Breast epithelium (tissue), 4 donors: ENCODE measurements at regions not wholly inside any gene's neighbourhood (a gene's known extent, or its start where the extent isn't known, plus 50 kb on each side); places are given as distances from the start of the nearest gene placed in this dataset.

Experiments
- DNase-seq, 2 donors: peaks; one replicate each; pipeline ENCODE4 v3.0.0-alpha.2; 2019; ENCODE audit warnings: low spot score in 2 of 2
- H3K27ac ChIP-seq, 2 donors: fragments of 200-600 bp; sonication (generic) in 1 of 2; one replicate each; pipeline ENCODE4 v1.5.1; 2016 to 2019; ENCODE audit warnings: mild to moderate bottlenecking in 1 of 2
- H3K27me3 ChIP-seq, 2 donors: fragments of 200-600 bp; sonication (generic) in 1 of 2; one replicate each; pipeline versions ENCODE4 v1.5.1 to v1.6.0; 2017 to 2019; ENCODE audit warnings: control low read depth in 1 of 2, mild to moderate bottlenecking in 1 of 2
- H3K36me3 ChIP-seq: fragments of 200-600 bp; one replicate; pipeline ENCODE4 v1.5.1; 2019
- H3K4me1 ChIP-seq, 2 donors: fragments of 200-600 bp; sonication (generic); one replicate each; pipeline ENCODE4 v1.5.1; 2016 to 2019; ENCODE audit warnings: control low read depth in 1 of 2
- H3K4me3 ChIP-seq, 3 donors: fragments of 200-600 bp; sonication (generic); 1 replicate in 2 of 3; 2 replicates in 1 of 3; pipeline ENCODE4 v1.5.1; 2016 to 2019; ENCODE audit warnings: mild to moderate bottlenecking in 3 of 3, moderate library complexity in 2 of 3
- H3K9me3 ChIP-seq, 2 donors: fragments of 200-600 bp; sonication (generic) in 1 of 2; one replicate each; pipeline ENCODE4 v1.5.1; 2016 to 2019; ENCODE audit warnings: control low read depth in 1 of 2
- CTCF ChIP-seq, 3 donors: fragments of 450-650 bp; IDR thresholded peaks; one replicate each; pipeline ENCODE4 v1.5.1; 2016 to 2017; ENCODE audit warnings: antibody characterized with exemption in 3 of 3, mild to moderate bottlenecking in 3 of 3, moderate library complexity in 3 of 3
- POLR2A ChIP-seq: fragments of 450-650 bp; IDR thresholded peaks from one replicate; pipeline ENCODE4 v1.6.1; 2016; ENCODE audit warnings: antibody characterized with exemption, mild to moderate bottlenecking, moderate library complexity
- POLR2AphosphoS5 ChIP-seq, 3 donors: sonication (generic); formaldehyde crosslinking; IDR thresholded peaks; one replicate each; pipeline ENCODE4 v1.6.1; 2017; ENCODE audit warnings: antibody characterized with exemption in 3 of 3
- intact Hi-C: fragments of 100-400 bp; cut with DNase I; formaldehyde crosslinking; loops from one replicate; pipeline ENCODE4 v1.15.1; 2023; ENCODE audit warnings: low total_unique reads

GRCh38 chr21:35170818-35171217, 121.7 kb upstream of the RUNX1 start:
- H3K9me3 ChIP-seq = no peaks in the 10 kb centered on the region
- intact Hi-C loops = no loop called here
- no peak overlapping the region for H3K4me3 ChIP-seq
- no peaks in the 10 kb centered on the region for H3K36me3 ChIP-seq
- H3K4me1 ChIP-seq = no peaks in the 10 kb centered on the region
- no peak for TF ChIP-seq POLR2A
- TF ChIP-seq POLR2AphosphoS5 (IDR thresholded peaks at IDR 0.05) = no peak
- no peak for TF ChIP-seq CTCF (IDR thresholded peaks at IDR 0.05)
- no peaks in the 10 kb centered on the region for H3K27me3 ChIP-seq
- DNase-seq = no peak
- H3K27ac ChIP-seq = no peak overlapping the region

GRCh38 chr21:35170244-35170643, 121.1 kb upstream of the RUNX1 start:
- no peaks in the 10 kb centered on the region for H3K9me3 ChIP-seq
- H3K27ac ChIP-seq = no peak overlapping the region
- H3K36me3 ChIP-seq = no peaks in the 10 kb centered on the region
- no peaks in the 10 kb centered on the region for H3K4me1 ChIP-seq
- intact Hi-C loops = no loop called here
- no peak overlapping the region for H3K4me3 ChIP-seq
- DNase-seq = no peak
- H3K27me3 ChIP-seq = no peaks in the 10 kb centered on the region
- TF ChIP-seq CTCF (IDR thresholded peaks at IDR 0.05) (no peak), POLR2A (no peak), POLR2AphosphoS5 (IDR thresholded peaks at IDR 0.05) (no peak)

- Histone ChIP-seq H3K4me3 (no peak overlapping the region), H3K36me3 (no peaks in the 10 kb centered on the region), H3K9me3 (no peaks in the 10 kb centered on the region), H3K4me1 (no peaks in the 10 kb centered on the region), H3K27me3 (no peaks in the 10 kb centered on the region), H3K27ac (no peak overlapping the region)
- TF ChIP-seq CTCF (IDR thresholded peaks at IDR 0.05) (no peak), POLR2A (no peak), POLR2AphosphoS5 (IDR thresholded peaks at IDR 0.05) (no peak)
- no peak for DNase-seq
- intact Hi-C loops = no loop called here
Observed at GRCh38 chr21:35169574-35169973, 120.5 kb upstream of the RUNX1 start.

GRCh38 chr21:35168735-35169134, 119.6 kb upstream of the RUNX1 start:
- Histone ChIP-seq H3K27ac (peak overlapping the region; percentile 23 to 41), H3K4me1 (no peaks in the 10 kb centered on the region), H3K36me3 (no peaks in the 10 kb centered on the region), H3K4me3 (no peak overlapping the region), H3K27me3 (no peaks in the 10 kb centered on the region), H3K9me3 (no peaks in the 10 kb centered on the region)
- peak in 1 of 2 donors; percentile 36 for DNase-seq
- intact Hi-C loops = no loop called here
- TF ChIP-seq CTCF (IDR thresholded peaks at IDR 0.05) = no peak
- TF ChIP-seq POLR2AphosphoS5 (IDR thresholded peaks at IDR 0.05) = no peak
- no peak for TF ChIP-seq POLR2A

- no peak for DNase-seq
- Histone ChIP-seq H3K27ac (no peak overlapping the region), H3K27me3 (no peaks in the 10 kb centered on the region), H3K4me1 (no peaks in the 10 kb centered on the region), H3K4me3 (no peak overlapping the region), H3K9me3 (no peaks in the 10 kb centered on the region), H3K36me3 (no peaks in the 10 kb centered on the region)
- intact Hi-C loops = no loop called here
- TF ChIP-seq POLR2A (no peak), POLR2AphosphoS5 (IDR thresholded peaks at IDR 0.05) (no peak), CTCF (IDR thresholded peaks at IDR 0.05) (no peak)
Observed at GRCh38 chr21:35164971-35165483, 115.9 kb upstream of the RUNX1 start.
